Activated CD4-positive, alpha-beta T cell treated with anti-CD3 and anti-CD28 coated beads for 36 hours (primary cell): ENCODE measurements at regions not wholly inside any gene's neighbourhood (a gene's known extent, or its start where the extent isn't known, plus 50 kb on each side); places are given as distances from the start of the nearest gene placed in this dataset.

Experiments
- ATAC-seq: fragments of 200-7000 bp; cut with Tn5 transposase; one replicate; pipeline ENCODE4 v1.10.0; 2021; ENCODE audit warnings: mild to moderate bottlenecking, moderate library complexity
- CTCF ChIA-PET: fragments of 350-600 bp; sonication (Branson Sonifier 250); formaldehyde crosslinking; loops from one replicate; lab custom pipeline; 2021; ENCODE audit warnings: antibody characterized with exemption; lab: Charles Lee
- POLR2A ChIA-PET: fragments of 350-600 bp; sonication (Branson Sonifier 250); formaldehyde crosslinking; loops from one replicate; lab custom pipeline; 2021; ENCODE audit warnings: antibody characterized with exemption, inconsistent platforms; lab: Charles Lee
- DNase-seq: peaks from one replicate; pipeline ENCODE4 v3.0.0-alpha.2; 2020
- H3K27ac Mint-ChIP-seq: one replicate; pipeline ENCODE4 v1.8.0; 2021; ENCODE audit warnings: mixed read lengths
- H3K27me3 Mint-ChIP-seq: one replicate; pipeline ENCODE4 v1.8.0; 2021; ENCODE audit warnings: mixed read lengths
- H3K36me3 Mint-ChIP-seq: one replicate; pipeline ENCODE4 v1.8.0; 2021; ENCODE audit warnings: low read depth, mixed read lengths
- H3K4me1 Mint-ChIP-seq: one replicate; pipeline ENCODE4 v1.8.0; 2021; ENCODE audit warnings: mixed read lengths
- H3K4me3 Mint-ChIP-seq: one replicate; pipeline ENCODE4 v1.8.0; 2021; ENCODE audit warnings: mild to moderate bottlenecking, moderate library complexity, mixed read lengths
- H3K9me3 Mint-ChIP-seq: one replicate; pipeline ENCODE4 v1.8.0; 2021; ENCODE audit warnings: low read depth, mixed read lengths
- intact Hi-C, 2 experiments: fragments of 100-400 bp; cut with DNase I in 1 of 2; cut with micrococcal nuclease in 1 of 2; formaldehyde crosslinking; loops; one replicate each; pipeline versions ENCODE4 v1.14.2 to v1.15.1; 2022 to 2024; cut with DNase I, micrococcal nuclease

- CTCF ChIA-PET: no interaction called here
- POLR2A ChIA-PET: no interaction called here
- Mint-ChIP-seq H3K36me3 (no peaks in the 10 kb centered on the region), H3K4me3 (no peak overlapping the region), H3K9me3 (peaks cover 10% of the 10 kb centered on the region), H3K27ac (no peak overlapping the region), H3K27me3 (peaks cover 5% of the 10 kb centered on the region), H3K4me1 (no peaks in the 10 kb centered on the region)
- ATAC-seq (no peak), DNase-seq (no peak)
- intact Hi-C loops: loop anchor here in 1 of 2 experiments (10.0 kb wide), 1 partner anchor 59 kb away; no protein-coding TSS in a partner anchor
Measured at GRCh38 chr9:2403701-2404100, 217.9 kb upstream of the VLDLR start.

GRCh38 chr9:2406252-2406651, 215.3 kb upstream of the VLDLR start:
- ATAC-seq (no peak), DNase-seq (no peak)
- Mint-ChIP-seq H3K36me3 (no peaks in the 10 kb centered on the region), H3K27me3 (no peaks in the 10 kb centered on the region), H3K27ac (no peak overlapping the region), H3K4me1 (no peaks in the 10 kb centered on the region), H3K9me3 (peaks cover 10% of the 10 kb centered on the region), H3K4me3 (no peak overlapping the region)
- ChIA-PET POLR2A (no interaction called here), CTCF (interaction anchor here (1.2 kb wide), 1 partner anchor 11 kb away, joined by 3 read pairs; no protein-coding TSS in a partner anchor)
- intact Hi-C loops: loop anchor here in 1 of 2 experiments (10.0 kb wide), 1 partner anchor 61 kb away; no protein-coding TSS in a partner anchor

DNA sequence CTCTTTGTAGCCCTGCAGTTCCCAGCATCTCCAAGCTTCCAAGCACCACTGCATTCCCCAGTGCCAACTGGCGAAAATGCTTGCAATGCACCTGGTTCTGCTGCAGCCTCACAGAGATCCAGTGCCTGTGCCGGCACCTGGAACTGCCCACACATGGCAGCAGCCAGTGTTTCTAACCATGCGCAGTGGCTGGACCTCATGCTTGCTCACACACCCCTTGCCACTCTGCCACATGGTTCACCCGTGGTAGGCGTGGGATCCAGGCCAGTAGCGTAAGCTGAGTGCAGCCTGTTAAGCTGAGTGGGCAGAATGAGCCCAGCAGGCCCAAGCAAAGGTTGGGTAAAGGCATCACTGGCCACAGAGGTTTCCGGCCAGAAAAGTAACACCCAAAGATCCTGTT, 214.1 kb upstream of the VLDLR start:
- H3K4me1 Mint-ChIP-seq: no peaks in the 10 kb centered on the region
- ChIA-PET POLR2A (no interaction called here), CTCF (interaction anchor here (1.2 kb wide), 1 partner anchor 10 kb away, joined by 3 read pairs; no protein-coding TSS in a partner anchor)
- H3K9me3 Mint-ChIP-seq: peaks cover 10% of the 10 kb centered on the region
- no peak overlapping the region for H3K27ac Mint-ChIP-seq
- no peaks in the 10 kb centered on the region for H3K36me3 Mint-ChIP-seq
- ATAC-seq: no peak
- intact Hi-C loops: loop anchor here in 1 of 2 experiments (10.0 kb wide), 1 partner anchor 63 kb away; no protein-coding TSS in a partner anchor
- no peaks in the 10 kb centered on the region for H3K27me3 Mint-ChIP-seq
- no peak for DNase-seq
- no peak overlapping the region for H3K4me3 Mint-ChIP-seq

DNA sequence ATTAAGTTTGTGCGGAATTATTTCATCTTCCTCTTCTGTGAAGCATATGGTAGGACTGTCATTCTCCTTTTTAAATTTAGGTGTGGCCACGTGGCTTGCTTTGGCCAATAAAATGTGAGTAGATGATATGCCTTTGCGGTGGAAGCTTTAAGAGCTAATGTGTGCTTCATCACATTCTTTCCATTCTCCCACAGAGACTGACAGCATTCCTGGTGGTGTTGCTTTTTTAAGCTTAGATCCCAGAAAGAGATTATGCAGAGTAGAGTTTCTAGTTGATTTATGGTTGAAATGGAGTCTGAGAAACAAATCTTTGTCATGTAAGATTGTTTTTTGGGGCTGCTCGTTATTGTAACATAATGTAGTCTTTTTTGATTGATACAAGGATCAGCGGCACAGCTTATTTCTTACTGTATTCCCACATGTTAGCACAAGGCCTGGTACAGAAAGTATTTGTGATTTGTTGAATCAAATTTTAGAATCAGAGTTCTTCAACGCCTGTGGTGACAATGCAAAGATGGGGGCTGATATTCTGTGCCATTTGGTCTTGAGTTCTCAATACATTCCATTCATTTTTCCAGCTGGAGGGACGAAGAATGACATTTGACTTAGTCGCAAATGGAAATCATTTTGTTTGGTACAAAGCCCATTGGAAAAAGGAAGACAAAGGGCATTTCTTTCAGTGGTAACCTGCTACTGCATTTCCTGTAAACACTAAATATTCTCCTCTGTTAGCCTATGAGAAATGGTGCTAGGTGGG, 209.9 kb upstream of the VLDLR start:
- peaks cover 4% of the 10 kb centered on the region for H3K27me3 Mint-ChIP-seq
- H3K36me3 Mint-ChIP-seq: no peaks in the 10 kb centered on the region
- H3K9me3 Mint-ChIP-seq: no peaks in the 10 kb centered on the region
- no peak overlapping the region for H3K4me3 Mint-ChIP-seq
- DNase-seq (no peak), ATAC-seq (no peak)
- no peak overlapping the region for H3K27ac Mint-ChIP-seq
- ChIA-PET POLR2A (no interaction called here), CTCF (interaction anchor here (1.1 kb wide), 1 partner anchor 8 kb away, joined by 4 read pairs; no protein-coding TSS in a partner anchor)
- intact Hi-C loops: no loop called here
- no peaks in the 10 kb centered on the region for H3K4me1 Mint-ChIP-seq

DNA sequence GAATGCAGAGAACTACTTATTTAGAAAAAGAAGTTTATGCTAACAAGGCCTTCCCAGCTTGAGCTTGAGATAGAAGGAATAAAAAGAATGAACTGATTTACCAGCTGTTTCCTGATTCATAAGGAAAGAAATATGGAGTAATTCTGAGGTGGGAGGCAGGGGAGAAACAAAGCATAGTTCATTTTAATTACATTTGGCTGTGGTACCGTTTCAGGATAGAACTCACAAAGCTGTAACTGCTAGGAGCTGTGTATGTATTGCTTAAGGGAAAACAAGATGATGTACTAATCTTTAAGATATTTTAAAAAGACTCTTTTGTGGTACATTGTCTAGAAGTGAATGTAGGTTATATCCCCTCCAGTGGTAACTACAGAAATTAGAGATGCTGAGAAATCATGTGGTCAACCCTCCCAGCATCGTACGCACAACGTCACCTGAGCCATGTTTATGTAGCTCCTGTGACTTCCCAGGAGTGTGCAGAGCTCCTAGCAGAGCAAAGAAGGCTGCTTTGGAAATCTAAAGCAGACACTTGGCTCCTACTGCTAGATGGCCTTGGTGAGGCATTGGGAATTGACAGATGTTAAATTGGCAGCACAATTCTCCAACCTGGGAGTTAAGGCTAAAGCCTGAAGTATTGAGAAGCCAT, 208.3 kb upstream of the VLDLR start:
- Mint-ChIP-seq H3K4me3 (no peak overlapping the region), H3K9me3 (no peaks in the 10 kb centered on the region), H3K36me3 (no peaks in the 10 kb centered on the region), H3K27ac (no peak overlapping the region), H3K4me1 (no peaks in the 10 kb centered on the region), H3K27me3 (peaks cover 4% of the 10 kb centered on the region)
- no peak for DNase-seq
- ChIA-PET CTCF (interaction anchor here (0.7 kb wide), 1 partner anchor 680 kb away, joined by 3 read pairs; no protein-coding TSS in a partner anchor), POLR2A (no interaction called here)
- no peak for ATAC-seq
- intact Hi-C loops: no loop called here

- Mint-ChIP-seq H3K9me3 (no peaks in the 10 kb centered on the region), H3K27ac (no peak overlapping the region), H3K27me3 (peaks cover 8% of the 10 kb centered on the region), H3K4me3 (no peak overlapping the region), H3K36me3 (no peaks in the 10 kb centered on the region), H3K4me1 (no peaks in the 10 kb centered on the region)
- intact Hi-C loops: no loop called here
- DNase-seq (no peak), ATAC-seq (no peak)
- ChIA-PET POLR2A (no interaction called here), CTCF (no interaction called here)
Measured at GRCh38 chr9:2414465-2414864, 207.1 kb upstream of the VLDLR start.

DNA sequence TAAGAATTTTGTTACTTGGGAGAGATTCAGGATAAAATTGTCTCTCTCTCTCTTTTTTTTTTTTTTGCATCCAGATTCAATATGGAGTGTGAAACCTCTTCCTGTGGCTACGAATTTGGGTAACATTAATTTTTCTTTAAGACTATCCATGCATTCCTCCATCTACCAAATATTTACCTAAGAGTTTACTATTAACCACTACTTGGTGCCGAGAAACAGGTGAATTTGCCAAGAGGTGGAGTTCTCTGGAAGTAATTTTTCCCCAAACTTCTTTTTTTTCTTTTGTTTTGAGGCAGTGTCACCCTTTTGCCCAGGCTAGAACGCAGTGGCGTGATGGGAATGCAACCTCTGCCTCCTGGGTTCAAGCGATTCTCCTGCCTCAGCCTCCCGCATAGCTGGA, 206.3 kb upstream of the VLDLR start:
- CTCF ChIA-PET: no interaction called here

DNA sequence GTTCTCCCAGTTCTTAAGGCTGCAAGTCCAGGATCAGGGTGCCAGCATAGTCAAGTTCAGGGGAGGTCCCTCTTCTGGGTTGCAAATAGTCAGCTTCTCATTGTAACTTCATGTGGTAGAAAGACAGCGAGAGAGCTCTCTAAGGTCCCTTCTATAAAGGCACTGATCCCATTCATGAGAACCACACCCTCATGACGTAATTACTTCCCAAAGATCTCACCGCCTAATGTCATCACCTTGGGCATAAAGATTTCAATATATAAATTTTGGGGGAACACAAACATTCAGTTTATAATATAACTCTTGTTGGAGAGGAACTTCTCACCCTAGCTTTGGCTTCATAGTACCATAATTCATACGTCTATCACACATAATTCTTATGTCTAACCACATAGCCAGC, 203.9 kb upstream of the VLDLR start:
- ChIA-PET POLR2A (no interaction called here), CTCF (interaction anchor here (1.0 kb wide), 1 partner anchor 11 kb away, joined by 3 read pairs; no protein-coding TSS in a partner anchor)
- Mint-ChIP-seq H3K27ac (no peak overlapping the region), H3K4me3 (no peak overlapping the region), H3K27me3 (peaks cover 12% of the 10 kb centered on the region), H3K9me3 (no peaks in the 10 kb centered on the region), H3K4me1 (no peaks in the 10 kb centered on the region), H3K36me3 (no peaks in the 10 kb centered on the region)
- DNase-seq: no peak
- ATAC-seq: no peak
- intact Hi-C loops: no loop called here

More for the DNA sequence above, 206.3 kb upstream of the VLDLR start:
- no peaks in the 10 kb centered on the region for H3K4me1 Mint-ChIP-seq
- POLR2A ChIA-PET: no interaction called here
- intact Hi-C loops: no loop called here
- peaks cover 8% of the 10 kb centered on the region for H3K27me3 Mint-ChIP-seq
- DNase-seq: no peak
- no peaks in the 10 kb centered on the region for H3K36me3 Mint-ChIP-seq
- H3K9me3 Mint-ChIP-seq: no peaks in the 10 kb centered on the region
- no peak overlapping the region for H3K27ac Mint-ChIP-seq
- no peak overlapping the region for H3K4me3 Mint-ChIP-seq
- ATAC-seq: no peak

DNA sequence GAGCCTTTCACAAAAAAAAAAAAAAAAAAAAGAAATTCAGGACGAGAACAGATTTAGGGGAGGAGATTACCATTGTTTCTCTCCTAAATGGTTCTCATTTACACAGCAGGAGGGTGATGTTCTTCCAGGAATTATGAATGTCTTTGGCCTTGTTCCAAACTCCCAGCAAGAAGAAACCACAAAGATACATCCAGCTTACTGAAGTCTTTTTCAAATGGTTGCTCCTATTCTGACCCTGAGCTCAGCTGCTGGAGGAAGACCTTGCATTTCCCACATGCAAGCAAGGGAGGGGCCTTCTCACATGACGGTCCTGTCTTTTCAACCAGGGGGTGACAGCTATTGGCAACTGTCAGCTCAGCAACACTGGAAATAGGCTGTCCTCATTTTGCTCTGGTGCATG, 203.0 kb upstream of the VLDLR start:
- Mint-ChIP-seq H3K27ac (no peak overlapping the region), H3K4me3 (no peak overlapping the region), H3K27me3 (peaks cover 12% of the 10 kb centered on the region), H3K4me1 (no peaks in the 10 kb centered on the region), H3K36me3 (no peaks in the 10 kb centered on the region), H3K9me3 (no peaks in the 10 kb centered on the region)
- ChIA-PET CTCF (no interaction called here), POLR2A (no interaction called here)
- no peak for DNase-seq
- ATAC-seq: no peak
- intact Hi-C loops: no loop called here

GRCh38 chr9:2419347-2419746, 202.2 kb upstream of the VLDLR start:
- no peak overlapping the region for H3K4me3 Mint-ChIP-seq
- H3K9me3 Mint-ChIP-seq: no peaks in the 10 kb centered on the region
- H3K36me3 Mint-ChIP-seq: no peaks in the 10 kb centered on the region
- no peaks in the 10 kb centered on the region for H3K4me1 Mint-ChIP-seq
- DNase-seq: no peak
- intact Hi-C loops: no loop called here
- no peak for ATAC-seq
- POLR2A ChIA-PET: no interaction called here
- CTCF ChIA-PET: interaction anchor here (0.9 kb wide), 1 partner anchor 8 kb away, joined by 4 read pairs; no protein-coding TSS in a partner anchor
- H3K27me3 Mint-ChIP-seq: peaks cover 12% of the 10 kb centered on the region
- H3K27ac Mint-ChIP-seq: no peak overlapping the region

DNA sequence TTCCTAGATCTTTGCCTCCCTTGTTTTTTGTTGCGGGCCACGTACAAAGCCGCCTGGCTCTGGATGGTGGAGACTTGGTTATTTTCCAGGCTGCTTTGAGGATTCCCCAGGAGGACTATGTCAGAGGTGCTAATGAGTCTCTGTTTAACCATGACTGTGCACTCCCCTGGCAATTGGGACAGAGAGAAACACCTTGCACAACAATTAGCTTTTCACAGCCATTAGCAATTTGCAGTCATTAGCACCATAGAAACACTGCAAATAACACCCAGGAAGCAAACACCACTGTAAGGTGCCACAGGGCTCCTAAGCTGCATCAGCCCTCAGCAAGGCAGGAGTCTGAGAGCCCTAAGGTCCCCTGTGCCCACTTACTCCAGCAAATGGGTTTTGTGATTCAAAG, 201.0 kb upstream of the VLDLR start:
- CTCF ChIA-PET: no interaction called here
- H3K36me3 Mint-ChIP-seq: no peaks in the 10 kb centered on the region
- no peak for DNase-seq
- no peaks in the 10 kb centered on the region for H3K4me1 Mint-ChIP-seq
- H3K4me3 Mint-ChIP-seq: no peak overlapping the region
- H3K27ac Mint-ChIP-seq: no peak overlapping the region
- no peak for ATAC-seq
- intact Hi-C loops: no loop called here
- POLR2A ChIA-PET: no interaction called here
- no peaks in the 10 kb centered on the region for H3K9me3 Mint-ChIP-seq
- H3K27me3 Mint-ChIP-seq: peaks cover 12% of the 10 kb centered on the region

DNA sequence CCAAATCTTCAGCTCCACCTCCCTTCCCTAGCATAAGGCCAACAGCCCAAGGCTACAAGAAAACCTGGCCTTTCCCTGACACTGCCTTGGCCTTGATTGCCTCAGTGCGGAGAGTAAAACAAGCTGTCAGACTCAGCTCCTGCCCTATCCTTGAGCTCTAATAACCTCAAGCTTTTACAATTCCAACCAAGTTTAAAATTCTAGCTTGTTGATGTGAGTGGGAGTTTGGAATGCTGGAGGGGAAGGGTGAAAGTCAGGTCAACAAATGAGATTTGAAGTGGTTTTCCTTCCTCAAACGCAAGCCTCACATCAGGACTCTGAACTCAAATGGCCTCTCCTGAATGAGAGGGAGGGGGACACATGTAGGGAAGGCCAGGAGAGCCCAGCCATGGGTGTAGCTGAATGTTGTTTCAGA, 197.0 kb upstream of the VLDLR start:
- ChIA-PET POLR2A (no interaction called here), CTCF (no interaction called here)
- H3K27me3 Mint-ChIP-seq: peaks cover 4% of the 10 kb centered on the region
- H3K4me3 Mint-ChIP-seq: no peak overlapping the region
- no peaks in the 10 kb centered on the region for H3K4me1 Mint-ChIP-seq
- ATAC-seq (no peak), DNase-seq (no peak)
- intact Hi-C loops: no loop called here
- H3K27ac Mint-ChIP-seq: no peak overlapping the region
- H3K36me3 Mint-ChIP-seq: no peaks in the 10 kb centered on the region
- no peaks in the 10 kb centered on the region for H3K9me3 Mint-ChIP-seq
